ENCODE measurements at regions not wholly inside any gene's neighbourhood (a gene's known extent, or its start where the extent isn't known, plus 50 kb on each side); places are given as distances from the start of the nearest gene placed in this dataset.

DNA sequence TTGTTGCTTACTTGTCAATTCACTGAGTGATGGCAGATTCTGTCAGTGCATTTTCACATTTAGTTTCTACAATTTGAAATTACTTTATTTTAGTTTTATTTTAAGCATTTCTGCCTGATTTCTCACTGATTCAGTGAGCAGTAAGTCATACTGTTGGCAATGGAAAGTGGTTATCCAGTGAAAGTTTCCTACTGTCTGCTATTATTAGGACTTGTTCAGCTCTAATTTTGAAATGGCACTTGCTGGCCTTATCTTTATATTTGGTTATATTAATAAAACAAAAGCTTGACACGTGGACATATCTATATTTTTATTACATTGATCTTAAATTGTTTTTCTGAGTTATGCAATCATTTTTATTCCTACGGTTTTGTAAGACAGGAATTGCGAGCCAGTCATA is 871.8 kb upstream of the SLC35B3 start:
- TF ChIP-seq POLR2A (IDR thresholded peaks at IDR 0.05): no peak
- TF ChIP-seq, protein P1, sequence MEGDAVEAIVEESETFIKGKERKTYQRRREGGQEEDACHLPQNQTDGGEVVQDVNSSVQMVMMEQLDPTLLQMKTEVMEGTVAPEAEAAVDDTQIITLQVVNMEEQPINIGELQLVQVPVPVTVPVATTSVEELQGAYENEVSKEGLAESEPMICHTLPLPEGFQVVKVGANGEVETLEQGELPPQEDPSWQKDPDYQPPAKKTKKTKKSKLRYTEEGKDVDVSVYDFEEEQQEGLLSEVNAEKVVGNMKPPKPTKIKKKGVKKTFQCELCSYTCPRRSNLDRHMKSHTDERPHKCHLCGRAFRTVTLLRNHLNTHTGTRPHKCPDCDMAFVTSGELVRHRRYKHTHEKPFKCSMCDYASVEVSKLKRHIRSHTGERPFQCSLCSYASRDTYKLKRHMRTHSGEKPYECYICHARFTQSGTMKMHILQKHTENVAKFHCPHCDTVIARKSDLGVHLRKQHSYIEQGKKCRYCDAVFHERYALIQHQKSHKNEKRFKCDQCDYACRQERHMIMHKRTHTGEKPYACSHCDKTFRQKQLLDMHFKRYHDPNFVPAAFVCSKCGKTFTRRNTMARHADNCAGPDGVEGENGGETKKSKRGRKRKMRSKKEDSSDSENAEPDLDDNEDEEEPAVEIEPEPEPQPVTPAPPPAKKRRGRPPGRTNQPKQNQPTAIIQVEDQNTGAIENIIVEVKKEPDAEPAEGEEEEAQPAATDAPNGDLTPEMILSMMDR (IDR thresholded peaks at IDR 0.05): no peak
